Suprapubic skin (tissue), 4 donors: ENCODE measurements at regions not wholly inside any gene's neighbourhood (a gene's known extent, or its start where the extent isn't known, plus 50 kb on each side); places are given as distances from the start of the nearest gene placed in this dataset.

Source experiments
- DNase-seq, 2 donors: peaks; one replicate each; pipeline ENCODE4 v3.0.0-alpha.2; 2019; ENCODE audit warnings: low spot score in 2 of 2
- H3K27ac ChIP-seq: fragments of 200-600 bp; sonication (generic); one replicate; pipeline ENCODE4 v1.5.1; 2019
- H3K27me3 ChIP-seq: fragments of 200-600 bp; sonication (generic); one replicate; pipeline ENCODE4 v1.5.1; 2019
- H3K36me3 ChIP-seq: fragments of 200-600 bp; sonication (generic); one replicate; pipeline ENCODE4 v1.5.1; 2019
- H3K4me1 ChIP-seq: fragments of 200-600 bp; sonication (generic); one replicate; pipeline ENCODE4 v1.5.1; 2019
- H3K4me3 ChIP-seq: fragments of 200-600 bp; sonication (generic); one replicate; pipeline ENCODE4 v1.5.1; 2019; ENCODE audit warnings: mild to moderate bottlenecking
- H3K9me3 ChIP-seq: fragments of 200-600 bp; sonication (generic); one replicate; pipeline ENCODE4 v1.5.1; 2019
- EP300 ChIP-seq: sonication (generic); formaldehyde crosslinking; IDR thresholded peaks from one replicate; pipeline ENCODE4 v1.6.1; 2017; ENCODE audit warnings: antibody characterized with exemption
- POLR2A ChIP-seq, 2 donors: fragments of 450-650 bp; IDR thresholded peaks; one replicate each; pipeline ENCODE4 v1.6.1; 2017; ENCODE audit warnings: antibody characterized with exemption in 2 of 2, mild to moderate bottlenecking in 2 of 2, moderate library complexity in 2 of 2
- POLR2AphosphoS5 ChIP-seq, 3 donors: sonication (generic); formaldehyde crosslinking; IDR thresholded peaks; one replicate each; pipeline ENCODE4 v1.6.1; 2017; ENCODE audit warnings: antibody characterized with exemption in 3 of 3
- WGBS: methylation state at CpG from one replicate; pipeline ENCODE4 v1.1.5; 2018; 5-methylcytosine and 5-hydroxymethylcytosine counted together
- TF ChIP-seq, protein P1 (sequence below), 2 donors: fragments of 200-600 bp in 1 of 2; fragments of 450-650 bp in 1 of 2; sonication (generic) in 1 of 2; IDR thresholded peaks; one replicate each; pipeline ENCODE4 v1.5.1; 2016 to 2019; ENCODE audit warnings: antibody characterized with exemption in 2 of 2, mild to moderate bottlenecking in 1 of 2, moderate library complexity in 1 of 2

- no peak overlapping the region for H3K27ac ChIP-seq
- TF ChIP-seq EP300 (no peak), POLR2AphosphoS5 (IDR thresholded peaks at IDR 0.05) (no peak)
- DNase-seq, result no peak
- H3K27me3 ChIP-seq, result peaks cover 5% of the 10 kb centered on the region
- H3K9me3 ChIP-seq, result no peaks in the 10 kb centered on the region
- H3K4me3 ChIP-seq, result no peak overlapping the region
- no peaks in the 10 kb centered on the region for H3K4me1 ChIP-seq
- WGBS, result 100% methylated on average over 1 of the region's 1 CpG
- H3K36me3 ChIP-seq, result no peaks in the 10 kb centered on the region
Measured at GRCh38 chr15:77557564-77557963, 75.1 kb downstream of the LINGO1 start.

- Histone ChIP-seq H3K9me3 (no peaks in the 10 kb centered on the region), H3K4me1 (no peaks in the 10 kb centered on the region), H3K36me3 (no peaks in the 10 kb centered on the region), H3K27me3 (peaks cover 5% of the 10 kb centered on the region), H3K4me3 (no peak overlapping the region), H3K27ac (no peak overlapping the region)
- no peak for DNase-seq
- TF ChIP-seq POLR2A (IDR thresholded peaks at IDR 0.05), result no peak
- TF ChIP-seq, protein P1, sequence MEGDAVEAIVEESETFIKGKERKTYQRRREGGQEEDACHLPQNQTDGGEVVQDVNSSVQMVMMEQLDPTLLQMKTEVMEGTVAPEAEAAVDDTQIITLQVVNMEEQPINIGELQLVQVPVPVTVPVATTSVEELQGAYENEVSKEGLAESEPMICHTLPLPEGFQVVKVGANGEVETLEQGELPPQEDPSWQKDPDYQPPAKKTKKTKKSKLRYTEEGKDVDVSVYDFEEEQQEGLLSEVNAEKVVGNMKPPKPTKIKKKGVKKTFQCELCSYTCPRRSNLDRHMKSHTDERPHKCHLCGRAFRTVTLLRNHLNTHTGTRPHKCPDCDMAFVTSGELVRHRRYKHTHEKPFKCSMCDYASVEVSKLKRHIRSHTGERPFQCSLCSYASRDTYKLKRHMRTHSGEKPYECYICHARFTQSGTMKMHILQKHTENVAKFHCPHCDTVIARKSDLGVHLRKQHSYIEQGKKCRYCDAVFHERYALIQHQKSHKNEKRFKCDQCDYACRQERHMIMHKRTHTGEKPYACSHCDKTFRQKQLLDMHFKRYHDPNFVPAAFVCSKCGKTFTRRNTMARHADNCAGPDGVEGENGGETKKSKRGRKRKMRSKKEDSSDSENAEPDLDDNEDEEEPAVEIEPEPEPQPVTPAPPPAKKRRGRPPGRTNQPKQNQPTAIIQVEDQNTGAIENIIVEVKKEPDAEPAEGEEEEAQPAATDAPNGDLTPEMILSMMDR (IDR thresholded peaks at IDR 0.05), result no peak
- TF ChIP-seq EP300, result no peak
- no peak for TF ChIP-seq POLR2AphosphoS5 (IDR thresholded peaks at IDR 0.05)
- WGBS, result 77% methylated on average over 10 of the region's 10 CpGs
Measured at GRCh38 chr15:77557144-77557543, 75.6 kb downstream of the LINGO1 start.

- H3K36me3 ChIP-seq, result no peaks in the 10 kb centered on the region
- WGBS, result 93% methylated on average over 7 of the region's 7 CpGs
- no peaks in the 10 kb centered on the region for H3K4me1 ChIP-seq
Measured at GRCh38 chr15:77556622-77557021, 76.1 kb downstream of the LINGO1 start.

DNA sequence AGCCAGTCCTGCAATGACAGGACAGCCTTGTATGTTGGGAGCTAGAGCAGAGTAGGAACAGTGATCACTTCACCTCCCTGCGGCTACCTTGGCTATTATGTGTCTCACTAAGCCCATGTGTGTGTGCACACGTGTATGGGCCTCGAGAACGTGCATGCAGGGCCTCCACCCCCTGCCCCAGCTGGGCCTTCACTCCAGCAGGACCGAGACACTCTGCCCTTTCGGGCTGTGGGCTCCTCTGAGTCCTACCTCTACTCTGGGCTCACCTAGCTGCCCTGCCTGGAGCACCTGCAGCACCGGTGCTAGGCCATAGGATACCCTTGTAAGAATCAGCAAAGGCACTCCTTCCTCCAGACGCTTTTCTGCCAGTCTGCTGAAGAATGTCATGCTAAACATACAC, 77.5 kb downstream of the LINGO1 start:
- TF ChIP-seq POLR2A (IDR thresholded peaks at IDR 0.05) (no peak), EP300 (no peak), POLR2AphosphoS5 (IDR thresholded peaks at IDR 0.05) (no peak)
- TF ChIP-seq, protein P1 (IDR thresholded peaks at IDR 0.05), result no peak
- no peaks in the 10 kb centered on the region for H3K4me1 ChIP-seq
- no peak for DNase-seq
- no peaks in the 10 kb centered on the region for H3K36me3 ChIP-seq
- no peak overlapping the region for H3K27ac ChIP-seq
- H3K9me3 ChIP-seq, result no peaks in the 10 kb centered on the region
- WGBS, result 88% methylated on average over 1 of the region's 8 CpGs
- no peaks in the 10 kb centered on the region for H3K27me3 ChIP-seq
- no peak overlapping the region for H3K4me3 ChIP-seq

More at GRCh38 chr15:77556622-77557021, 76.1 kb downstream of the LINGO1 start:
- H3K4me3 ChIP-seq, result no peak overlapping the region
- peaks cover 5% of the 10 kb centered on the region for H3K27me3 ChIP-seq
- no peak for DNase-seq
- H3K27ac ChIP-seq, result no peak overlapping the region
- TF ChIP-seq, protein P1 (IDR thresholded peaks at IDR 0.05), result no peak
- TF ChIP-seq POLR2AphosphoS5 (IDR thresholded peaks at IDR 0.05) (no peak), EP300 (no peak), POLR2A (IDR thresholded peaks at IDR 0.05) (no peak)
- no peaks in the 10 kb centered on the region for H3K9me3 ChIP-seq

- TF ChIP-seq, protein P1 (IDR thresholded peaks at IDR 0.05), result no peak
- no peak for TF ChIP-seq EP300
- no peak for TF ChIP-seq POLR2AphosphoS5 (IDR thresholded peaks at IDR 0.05)
- TF ChIP-seq POLR2A (IDR thresholded peaks at IDR 0.05), result no peak
- Histone ChIP-seq H3K4me1 (no peaks in the 10 kb centered on the region), H3K4me3 (no peak overlapping the region), H3K27ac (no peak overlapping the region), H3K27me3 (no peaks in the 10 kb centered on the region), H3K36me3 (no peaks in the 10 kb centered on the region), H3K9me3 (no peaks in the 10 kb centered on the region)
- DNase-seq, result no peak
- 71% methylated on average over 8 of the region's 11 CpGs for WGBS
Measured at GRCh38 chr15:77554306-77555080, 78.2 kb downstream of the LINGO1 start.
